Urothelium cell line (cell line): ENCODE measurements at regions not wholly inside any gene's neighbourhood (a gene's known extent, or its start where the extent isn't known, plus 50 kb on each side); places are given as distances from the start of the nearest gene placed in this dataset.
"Not testable (repeated sequence)": the region's sequence is repeated elsewhere in the genome, so short reads cannot be mapped to it uniquely, and the experiment has no call there.

Source experiments
- DNase-seq: peaks from one replicate; pipeline ENCODE4 v3.0.0; 2011; ENCODE audit warnings: low spot score, mixed read lengths
- FAIRE-seq: peaks from 2 replicates; lab custom pipeline; 2011; peaks lifted over from hg19 to GRCh38; lab: Jason Lieb, UNC

GRCh38 chr6:12474167-12475140, 184.3 kb downstream of the EDN1 start:
- FAIRE-seq (no peak), DNase-seq (no peak)

DNA sequence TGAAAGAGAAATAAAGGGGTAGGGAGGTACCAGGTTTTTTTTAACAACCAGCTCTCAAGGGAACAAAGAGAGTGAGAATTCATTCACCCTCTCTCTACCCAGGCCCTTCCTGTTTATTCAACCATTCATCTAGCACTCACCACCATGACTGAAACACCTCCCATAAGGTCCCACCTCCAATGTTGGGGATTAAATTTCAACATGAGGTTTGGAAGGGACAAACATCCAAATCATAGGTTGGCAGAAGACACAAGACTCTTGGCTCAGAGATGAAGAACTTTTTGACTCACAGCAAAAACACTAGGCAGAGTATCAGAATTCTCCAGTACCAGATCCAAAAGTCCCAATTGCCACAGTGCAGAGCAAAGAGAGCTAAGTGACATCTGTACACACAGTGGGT, 186.3 kb downstream of the EDN1 start:
- FAIRE-seq (no peak), DNase-seq (no peak)

GRCh38 chr6:12477616-12478015, 187.5 kb downstream of the EDN1 start:
- no peak for FAIRE-seq
- no peak for DNase-seq

DNA sequence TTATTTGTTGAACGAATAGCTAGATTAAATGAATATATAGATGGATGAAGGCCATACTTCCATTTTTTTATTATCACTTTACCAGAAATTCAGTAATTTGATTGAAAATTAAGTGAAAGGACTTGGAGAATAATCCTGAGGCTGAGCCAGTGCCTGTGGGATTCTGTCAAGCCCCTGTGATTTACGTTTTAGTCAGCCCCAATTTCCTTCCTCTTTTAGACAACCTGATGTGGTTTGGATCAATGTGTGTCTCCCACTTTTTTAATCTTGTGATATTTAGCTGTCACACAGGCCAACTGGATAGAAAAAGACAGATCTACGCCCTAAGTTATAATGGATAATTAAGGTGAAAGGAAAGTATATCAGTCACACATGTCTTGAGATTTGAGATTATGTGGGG, 188.8 kb downstream of the EDN1 start:
- no peak for DNase-seq
- no peak for FAIRE-seq

GRCh38 chr6:12479451-12479850, 189.3 kb downstream of the EDN1 start:
- FAIRE-seq: no peak
- no peak for DNase-seq

GRCh38 chr6:12479881-12480280, 189.7 kb downstream of the EDN1 start:
- FAIRE-seq (no peak), DNase-seq (no peak)

GRCh38 chr6:12480379-12480778, 190.2 kb downstream of the EDN1 start:
- DNase-seq: no peak

GRCh38 chr6:12481292-12481691, 191.1 kb downstream of the EDN1 start:
- FAIRE-seq: no peak

More at GRCh38 chr6:12480379-12480778, 190.2 kb downstream of the EDN1 start:
- no peak for FAIRE-seq

DNA sequence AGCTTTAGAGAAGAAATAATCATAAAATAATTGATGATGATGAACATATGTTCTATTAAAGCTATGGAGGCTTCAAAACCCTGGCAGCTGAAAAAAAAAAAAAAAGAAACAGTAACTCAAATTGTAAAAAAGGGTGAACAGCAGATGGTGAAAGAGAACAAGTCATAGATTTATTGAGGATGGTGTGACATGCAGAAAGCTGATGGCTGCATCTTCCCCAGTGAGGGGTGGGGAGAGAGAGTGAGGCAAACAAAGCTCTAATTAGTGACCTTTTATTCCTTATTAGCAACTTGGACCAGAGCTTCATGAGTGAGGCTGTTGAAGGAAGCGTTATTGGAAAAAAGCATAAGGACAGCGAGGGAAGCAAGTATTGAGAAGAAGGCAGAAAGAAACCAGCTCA, 191.7 kb downstream of the EDN1 start:
- FAIRE-seq: no peak
- no peak for DNase-seq

More at GRCh38 chr6:12481292-12481691, 191.1 kb downstream of the EDN1 start:
- DNase-seq: no peak

- DNase-seq: no peak
- no peak for FAIRE-seq
Measured at GRCh38 chr6:12482386-12483375, 192.5 kb downstream of the EDN1 start.

DNA sequence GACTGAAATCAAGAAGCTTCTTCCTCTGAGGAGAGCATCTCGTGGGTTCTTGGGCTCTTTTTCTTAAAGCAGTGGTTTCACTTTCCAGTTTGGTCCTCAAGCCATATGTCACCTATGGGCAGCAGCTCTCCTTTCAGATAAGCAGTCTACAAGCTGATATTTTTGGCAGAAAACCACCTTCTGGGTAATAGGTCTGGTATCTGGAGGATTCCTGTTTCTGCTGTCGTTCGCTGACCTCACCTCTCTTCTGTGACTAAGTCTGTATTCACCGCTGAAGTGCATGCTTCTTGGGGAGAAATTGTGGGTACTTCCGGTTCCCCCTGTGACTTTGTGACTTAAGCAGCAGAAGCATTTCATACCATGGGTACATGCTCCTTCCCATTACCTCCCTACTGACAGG, 193.6 kb downstream of the EDN1 start:
- DNase-seq (peak; percentile 48), FAIRE-seq (peak; percentile 77)

GRCh38 chr6:12484519-12484918, 194.4 kb downstream of the EDN1 start:
- no peak for FAIRE-seq

GRCh38 chr6:12485226-12485764, 195.1 kb downstream of the EDN1 start:
- DNase-seq (no peak), FAIRE-seq (no peak)

More at GRCh38 chr6:12484519-12484918, 194.4 kb downstream of the EDN1 start:
- DNase-seq: no peak

DNA sequence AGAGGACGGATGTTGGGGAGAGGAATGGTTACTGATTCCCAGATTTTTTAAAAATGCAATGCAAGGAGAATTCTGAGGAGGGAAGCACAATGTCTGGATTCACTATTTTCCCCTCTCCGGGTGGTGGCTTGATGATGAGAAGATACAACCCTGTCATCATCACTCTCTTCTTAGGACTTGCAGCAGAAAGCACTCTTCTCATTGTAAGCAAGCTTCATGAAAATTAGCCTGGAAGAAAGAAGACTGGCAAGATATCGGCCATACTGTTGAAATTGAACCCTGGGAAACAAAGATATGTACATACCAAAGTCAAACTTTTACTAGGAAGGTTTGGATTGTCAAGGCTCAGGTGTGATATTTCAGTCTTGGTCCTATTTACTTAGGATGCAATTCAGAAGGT, 195.7 kb downstream of the EDN1 start:
- FAIRE-seq: no peak
- DNase-seq: no peak

DNA sequence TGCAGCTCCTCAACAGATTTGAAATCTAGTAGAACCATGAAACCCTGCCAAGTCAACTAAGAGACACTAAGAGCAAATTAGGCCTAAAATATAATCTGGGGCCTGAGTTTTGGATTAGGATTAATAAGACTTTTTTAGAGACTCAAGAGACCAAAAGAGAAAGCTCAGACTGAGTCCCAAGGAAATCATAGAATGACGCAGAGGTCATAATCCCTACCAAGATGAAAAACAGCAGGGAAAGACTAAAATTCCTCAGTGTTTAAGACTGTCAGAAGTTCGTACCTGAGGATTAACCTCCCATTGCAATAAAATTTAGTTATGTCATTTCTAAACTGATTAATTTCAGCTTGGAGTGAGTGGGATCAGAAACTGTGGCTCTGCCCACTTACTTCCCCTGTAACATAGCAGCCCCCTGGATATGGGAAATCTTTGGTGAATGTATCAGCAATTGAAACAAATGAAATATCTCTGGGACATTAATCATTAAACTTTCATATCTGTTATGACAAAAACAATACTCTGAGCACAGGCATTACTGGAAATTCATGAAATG, 200.3 kb downstream of the EDN1 start:
- no peak for FAIRE-seq

DNA sequence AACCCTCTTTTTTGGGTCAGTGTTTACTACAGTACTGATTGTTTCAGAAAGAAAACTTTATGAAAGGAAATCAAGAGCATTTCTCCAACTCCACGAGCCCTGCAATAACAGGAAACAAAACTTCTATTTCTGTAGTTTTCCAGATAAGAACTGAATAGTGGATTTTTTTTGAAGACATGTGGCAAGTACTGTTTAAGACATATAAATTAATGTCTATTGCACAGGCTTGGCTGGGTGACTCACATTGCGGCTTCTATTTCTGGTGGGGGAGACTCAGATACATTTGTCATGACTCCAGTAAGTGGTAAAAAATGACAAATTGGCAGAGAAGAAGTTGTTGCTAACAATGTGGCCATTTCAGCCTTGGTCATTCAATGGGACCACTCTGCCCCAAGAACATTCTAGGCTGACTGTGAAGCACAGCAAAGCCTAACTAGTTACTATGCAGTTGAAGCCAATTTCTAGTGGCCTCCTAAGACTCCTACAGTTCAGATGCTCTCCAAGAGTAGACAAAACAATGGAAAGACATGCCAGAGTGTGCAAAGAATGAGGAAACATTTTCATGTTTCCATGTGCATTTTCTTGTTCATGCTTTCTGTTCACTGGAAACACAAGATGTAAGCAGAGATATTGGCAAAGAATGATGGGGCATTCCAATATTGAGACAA, 200.9 kb downstream of the EDN1 start:
- FAIRE-seq: no peak
- DNase-seq: peak; percentile 52

More for the DNA sequence above, 200.3 kb downstream of the EDN1 start:
- no peak for DNase-seq

DNA sequence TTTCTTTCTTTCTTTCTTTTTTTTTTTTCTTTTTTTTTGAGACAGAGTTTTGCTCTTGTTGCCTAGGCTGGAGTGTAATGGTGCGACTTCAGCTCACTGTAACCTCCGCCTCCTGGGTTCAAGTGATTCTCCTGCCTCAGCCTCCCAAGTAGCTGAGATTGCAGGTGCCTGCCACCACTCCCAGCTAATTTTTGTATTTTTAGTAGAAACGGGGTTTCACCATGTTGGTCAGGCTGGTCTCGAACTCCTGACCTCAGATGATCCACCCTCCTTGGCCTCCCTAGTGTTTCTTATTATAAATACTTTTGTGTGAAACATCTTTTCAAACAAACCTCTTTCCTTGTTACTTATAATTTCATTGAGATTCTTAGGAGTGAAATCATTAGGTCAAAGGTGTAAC, 202.8 kb downstream of the EDN1 start:
- DNase-seq, FAIRE-seq: not testable (repeated sequence)

- FAIRE-seq: no peak
Measured at GRCh38 chr6:12493446-12493845, 203.3 kb downstream of the EDN1 start.

DNA sequence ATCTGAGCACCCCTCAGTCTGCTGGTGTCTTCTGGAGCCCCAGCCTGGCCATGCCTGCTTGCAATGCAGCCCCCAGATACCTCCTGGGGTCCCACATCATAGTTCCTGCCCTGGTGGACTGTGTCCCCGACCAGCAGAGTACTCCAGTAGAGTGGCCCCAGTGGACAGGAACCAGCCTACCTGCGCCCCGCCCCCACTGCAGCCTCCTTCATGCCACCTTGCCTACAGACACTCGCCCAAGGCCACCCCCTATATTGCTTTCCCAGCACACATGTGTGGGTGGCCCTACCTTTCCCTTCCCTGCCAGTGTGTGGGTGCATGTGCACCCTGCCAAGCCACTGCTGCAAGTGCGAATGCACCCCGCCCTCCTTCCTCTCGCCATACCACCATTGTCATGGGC, 204.0 kb downstream of the EDN1 start:
- DNase-seq (no peak), FAIRE-seq (no peak)

More at GRCh38 chr6:12493446-12493845, 203.3 kb downstream of the EDN1 start:
- no peak for DNase-seq

DNA sequence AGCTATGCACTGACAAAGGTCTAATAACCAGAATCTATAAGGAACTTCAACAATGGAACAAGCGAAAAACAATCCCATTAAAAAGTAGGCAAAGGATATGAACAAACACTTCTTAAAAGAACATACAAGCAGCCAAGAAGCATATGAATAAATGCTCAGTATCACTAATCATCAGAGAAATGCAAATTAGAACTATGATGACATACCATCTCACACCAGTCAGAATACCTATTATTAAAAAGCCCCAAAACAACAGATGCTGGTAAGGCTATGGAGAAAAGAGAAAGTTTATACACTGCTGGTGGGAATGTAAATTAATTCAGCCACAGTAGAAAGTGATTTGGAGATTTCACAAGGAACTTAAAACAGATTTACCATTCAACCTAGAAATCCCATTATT, 211.8 kb downstream of the EDN1 start:
- no peak for FAIRE-seq
- no peak for DNase-seq
